ENCODE measurements at regions not wholly inside any gene's neighbourhood (a gene's known extent, or its start where the extent isn't known, plus 50 kb on each side); places are given as distances from the start of the nearest gene placed in this dataset.

DNA sequence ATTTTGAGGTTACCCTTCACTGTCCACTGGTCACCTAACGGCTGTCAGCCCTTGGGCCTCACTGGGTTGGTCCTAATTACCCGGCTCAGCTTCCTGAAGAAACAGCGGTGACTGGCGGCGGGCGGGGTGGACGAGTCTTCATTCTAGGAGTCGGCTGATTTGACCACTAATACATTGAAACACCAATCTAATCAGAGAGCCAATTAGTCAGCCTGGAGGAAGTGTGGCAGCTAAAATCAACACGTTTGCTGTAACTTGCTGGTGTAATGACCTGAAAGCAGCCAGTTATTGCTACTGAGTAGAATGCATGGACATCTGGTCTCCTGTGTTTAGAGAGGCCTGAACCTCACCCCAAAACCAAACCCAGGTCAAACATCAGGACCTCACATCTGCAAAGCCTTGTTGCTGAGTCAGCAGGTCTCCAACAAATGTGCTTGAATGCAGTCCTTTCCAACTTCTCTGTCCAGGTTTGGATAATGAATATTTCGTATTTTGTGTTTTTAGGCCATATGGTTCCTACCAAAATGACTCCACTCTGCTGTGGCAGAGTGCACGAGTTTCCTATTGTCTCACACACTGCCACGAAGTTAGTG lies 496.4 kb downstream of the BRD1 start:
- H3K36me3 ChIP-seq (ENCODE audit: control insufficient read depth, insufficient read depth, low read length): no peaks in the 10 kb centered on the region
- TF ChIP-seq, protein P1, sequence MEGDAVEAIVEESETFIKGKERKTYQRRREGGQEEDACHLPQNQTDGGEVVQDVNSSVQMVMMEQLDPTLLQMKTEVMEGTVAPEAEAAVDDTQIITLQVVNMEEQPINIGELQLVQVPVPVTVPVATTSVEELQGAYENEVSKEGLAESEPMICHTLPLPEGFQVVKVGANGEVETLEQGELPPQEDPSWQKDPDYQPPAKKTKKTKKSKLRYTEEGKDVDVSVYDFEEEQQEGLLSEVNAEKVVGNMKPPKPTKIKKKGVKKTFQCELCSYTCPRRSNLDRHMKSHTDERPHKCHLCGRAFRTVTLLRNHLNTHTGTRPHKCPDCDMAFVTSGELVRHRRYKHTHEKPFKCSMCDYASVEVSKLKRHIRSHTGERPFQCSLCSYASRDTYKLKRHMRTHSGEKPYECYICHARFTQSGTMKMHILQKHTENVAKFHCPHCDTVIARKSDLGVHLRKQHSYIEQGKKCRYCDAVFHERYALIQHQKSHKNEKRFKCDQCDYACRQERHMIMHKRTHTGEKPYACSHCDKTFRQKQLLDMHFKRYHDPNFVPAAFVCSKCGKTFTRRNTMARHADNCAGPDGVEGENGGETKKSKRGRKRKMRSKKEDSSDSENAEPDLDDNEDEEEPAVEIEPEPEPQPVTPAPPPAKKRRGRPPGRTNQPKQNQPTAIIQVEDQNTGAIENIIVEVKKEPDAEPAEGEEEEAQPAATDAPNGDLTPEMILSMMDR (IDR thresholded peaks at IDR 0.05; ENCODE audit: insufficient read depth, low read depth, low read length): no peak
- ChIA-PET CTCF (no interaction called here), POLR2A (no interaction called here)
- no peak overlapping the region for H3K4me3 ChIP-seq (ENCODE audit: low read depth, low read length)
- DNase-seq (ENCODE audit: low read depth): no peak
- no peaks in the 10 kb centered on the region for H3K27me3 ChIP-seq (ENCODE audit: control insufficient read depth, insufficient read depth, low read length)

DNA sequence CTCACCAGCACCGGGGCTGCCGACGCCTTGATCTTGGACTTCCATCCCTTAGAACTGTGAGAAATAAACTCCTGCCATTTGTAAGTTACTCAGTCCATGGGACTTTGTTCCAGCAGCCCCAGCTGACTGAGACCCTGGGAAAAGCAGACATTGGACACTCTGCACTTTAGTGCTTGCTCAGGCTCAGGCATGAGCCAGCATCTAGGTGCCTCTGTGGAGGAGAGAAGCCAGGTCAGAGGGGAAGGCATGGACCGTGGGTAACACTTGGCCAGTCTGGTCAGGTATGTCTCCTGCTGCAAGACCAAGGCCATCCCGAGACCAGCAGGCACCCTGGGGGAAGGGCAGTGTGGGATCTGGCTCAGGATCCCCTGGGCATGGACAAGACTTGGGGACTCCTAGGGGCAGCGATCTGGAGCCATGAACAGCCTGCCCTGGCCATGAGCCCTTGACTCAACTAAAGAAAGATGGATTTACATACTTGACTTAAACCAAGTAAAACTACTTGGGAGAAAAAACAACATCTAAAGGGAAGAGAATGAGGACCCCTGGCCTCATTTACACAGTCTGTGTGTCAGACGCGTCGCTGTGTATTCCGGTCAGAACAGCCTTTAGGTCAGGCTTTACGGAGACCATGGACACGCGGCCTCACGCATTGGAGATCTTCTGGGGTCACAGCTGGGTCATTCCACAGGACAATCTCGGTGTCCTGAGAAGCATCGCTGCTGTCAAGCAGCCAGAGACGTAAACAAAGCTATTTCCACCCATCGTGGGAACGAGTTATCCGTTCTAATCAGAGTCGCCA lies 497.1 kb downstream of the BRD1 start:
- Histone ChIP-seq H3K27me3 (ENCODE audit: control insufficient read depth, insufficient read depth, low read length) (no peaks in the 10 kb centered on the region), H3K4me3 (ENCODE audit: low read depth, low read length) (no peak overlapping the region), H3K36me3 (ENCODE audit: control insufficient read depth, insufficient read depth, low read length) (no peaks in the 10 kb centered on the region)
- ChIA-PET POLR2A (no interaction called here), CTCF (no interaction called here)
- TF ChIP-seq, protein P1 (IDR thresholded peaks at IDR 0.05; ENCODE audit: insufficient read depth, low read depth, low read length): no peak
- DNase-seq (ENCODE audit: low read depth): no peak

DNA sequence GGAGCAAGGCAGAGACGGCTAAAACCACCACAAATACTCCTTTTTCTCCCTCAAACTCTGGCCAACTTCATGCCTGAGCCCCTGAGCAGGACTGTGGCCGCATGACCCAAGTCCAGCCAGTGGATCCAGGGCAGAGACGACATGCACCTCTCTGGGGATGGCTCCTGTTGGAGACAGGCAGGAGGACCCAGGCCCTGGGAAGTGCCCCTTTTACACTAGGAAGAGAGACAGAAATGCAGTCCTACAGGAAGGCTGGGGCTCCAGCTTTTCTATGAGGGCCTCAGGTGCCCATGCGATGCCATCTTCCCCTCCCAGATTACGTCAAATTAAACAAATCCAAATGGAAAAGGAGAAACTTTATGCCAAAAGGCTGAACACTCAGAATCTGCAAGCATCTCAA lies 498.0 kb downstream of the BRD1 start:
- CTCF ChIA-PET: no interaction called here
- POLR2A ChIA-PET: no interaction called here
- Histone ChIP-seq H3K4me3 (ENCODE audit: low read depth, low read length) (no peak overlapping the region), H3K36me3 (ENCODE audit: control insufficient read depth, insufficient read depth, low read length) (no peaks in the 10 kb centered on the region), H3K27me3 (ENCODE audit: control insufficient read depth, insufficient read depth, low read length) (no peaks in the 10 kb centered on the region)
- no peak for DNase-seq (ENCODE audit: low read depth)
- TF ChIP-seq, protein P1 (IDR thresholded peaks at IDR 0.05; ENCODE audit: insufficient read depth, low read depth, low read length): no peak

DNA sequence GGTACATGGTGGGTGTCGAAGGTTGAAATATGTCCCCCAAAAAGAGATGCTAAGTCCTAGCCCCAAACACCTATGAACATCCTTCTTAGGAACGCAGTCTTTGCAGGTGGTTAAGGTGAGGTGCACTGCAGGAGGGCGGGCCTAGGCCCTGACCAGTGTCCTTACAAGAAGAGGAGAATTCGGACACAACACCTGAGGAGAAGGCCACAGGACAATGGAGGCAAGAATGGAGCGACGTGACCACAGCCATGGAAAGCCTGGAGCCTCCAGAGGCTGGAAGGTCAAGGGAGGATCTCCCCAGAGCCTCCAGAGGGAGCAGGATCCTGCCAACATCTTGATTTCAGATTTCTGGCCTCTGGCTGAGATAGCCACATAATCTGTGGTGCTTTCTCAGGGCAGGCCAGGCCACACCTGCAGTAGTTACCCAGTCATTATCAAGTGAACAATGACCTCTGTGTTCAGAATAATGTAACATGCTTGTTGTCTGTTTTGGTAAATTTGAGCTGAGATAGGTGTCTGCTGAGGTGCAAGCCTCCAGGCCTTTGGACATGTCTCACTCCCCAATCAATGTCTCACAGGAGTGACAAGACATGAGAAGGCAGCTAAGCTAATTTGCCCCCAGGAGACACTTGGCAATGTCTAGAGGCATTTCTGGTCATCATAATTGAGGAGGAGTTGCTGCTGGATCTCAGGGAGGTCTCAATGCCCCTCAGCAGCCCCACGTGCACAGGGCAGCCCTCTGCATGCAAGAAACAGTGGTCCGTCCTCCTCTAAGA lies 498.9 kb downstream of the BRD1 start:
- DNase-seq (ENCODE audit: low read depth): no peak
- H3K4me3 ChIP-seq (ENCODE audit: low read depth, low read length): no peak overlapping the region
- POLR2A ChIA-PET: no interaction called here
- H3K27me3 ChIP-seq (ENCODE audit: control insufficient read depth, insufficient read depth, low read length): no peaks in the 10 kb centered on the region
- CTCF ChIA-PET: no interaction called here
- no peaks in the 10 kb centered on the region for H3K36me3 ChIP-seq (ENCODE audit: control insufficient read depth, insufficient read depth, low read length)
- TF ChIP-seq, protein P1 (IDR thresholded peaks at IDR 0.05; ENCODE audit: insufficient read depth, low read depth, low read length): no peak

DNA sequence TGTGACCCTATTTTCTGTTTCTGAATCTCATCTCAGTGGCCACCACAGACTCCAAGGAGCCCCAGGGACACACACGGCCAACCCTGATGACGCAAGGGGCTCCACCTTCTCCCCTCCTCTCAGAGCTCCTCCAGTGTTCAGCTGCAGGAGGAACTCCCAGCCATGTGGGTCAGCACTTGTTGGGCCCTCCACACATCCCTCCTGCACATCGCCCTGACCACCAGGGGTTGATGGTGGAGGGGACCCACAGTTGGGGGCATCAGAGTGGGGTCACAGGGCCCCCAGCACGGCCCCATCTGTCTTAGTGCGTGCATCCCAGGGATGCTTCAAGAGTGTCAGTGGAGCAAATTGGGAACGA lies 499.6 kb downstream of the BRD1 start:
- H3K36me3 ChIP-seq (ENCODE audit: control insufficient read depth, insufficient read depth, low read length): no peaks in the 10 kb centered on the region
- POLR2A ChIA-PET: no interaction called here
- CTCF ChIA-PET: no interaction called here
- H3K27me3 ChIP-seq (ENCODE audit: control insufficient read depth, insufficient read depth, low read length): no peaks in the 10 kb centered on the region
- H3K4me3 ChIP-seq (ENCODE audit: low read depth, low read length): no peak overlapping the region
- DNase-seq (ENCODE audit: low read depth): no peak
- TF ChIP-seq, protein P1 (IDR thresholded peaks at IDR 0.05; ENCODE audit: insufficient read depth, low read depth, low read length): no peak

Measured in BJ (cell line).